Thyroid gland (tissue), 4 donors: ENCODE measurements at regions not wholly inside any gene's neighbourhood (a gene's known extent, or its start where the extent isn't known, plus 50 kb on each side); places are given as distances from the start of the nearest gene placed in this dataset.

Experiments
- POLR2A ChIP-seq, 2 donors: fragments of 450-650 bp; IDR thresholded peaks; one replicate each; pipeline ENCODE4 v1.6.1; 2017; ENCODE audit warnings: antibody characterized with exemption in 2 of 2, mild to moderate bottlenecking in 2 of 2, moderate library complexity in 1 of 2
- TF ChIP-seq, protein P1 (sequence below), 6 experiments: fragments of 200-600 bp in 3 of 6; fragments of 450-650 bp in 3 of 6; sonication (generic) in 3 of 6; IDR thresholded peaks; one replicate each; pipeline ENCODE4 v1.5.1; 2016 to 2019; ENCODE audit warnings: antibody characterized with exemption in 6 of 6, mild to moderate bottlenecking in 2 of 6, inconsistent platforms in 1 of 6, moderate library complexity in 1 of 6

- TF ChIP-seq, protein P1, sequence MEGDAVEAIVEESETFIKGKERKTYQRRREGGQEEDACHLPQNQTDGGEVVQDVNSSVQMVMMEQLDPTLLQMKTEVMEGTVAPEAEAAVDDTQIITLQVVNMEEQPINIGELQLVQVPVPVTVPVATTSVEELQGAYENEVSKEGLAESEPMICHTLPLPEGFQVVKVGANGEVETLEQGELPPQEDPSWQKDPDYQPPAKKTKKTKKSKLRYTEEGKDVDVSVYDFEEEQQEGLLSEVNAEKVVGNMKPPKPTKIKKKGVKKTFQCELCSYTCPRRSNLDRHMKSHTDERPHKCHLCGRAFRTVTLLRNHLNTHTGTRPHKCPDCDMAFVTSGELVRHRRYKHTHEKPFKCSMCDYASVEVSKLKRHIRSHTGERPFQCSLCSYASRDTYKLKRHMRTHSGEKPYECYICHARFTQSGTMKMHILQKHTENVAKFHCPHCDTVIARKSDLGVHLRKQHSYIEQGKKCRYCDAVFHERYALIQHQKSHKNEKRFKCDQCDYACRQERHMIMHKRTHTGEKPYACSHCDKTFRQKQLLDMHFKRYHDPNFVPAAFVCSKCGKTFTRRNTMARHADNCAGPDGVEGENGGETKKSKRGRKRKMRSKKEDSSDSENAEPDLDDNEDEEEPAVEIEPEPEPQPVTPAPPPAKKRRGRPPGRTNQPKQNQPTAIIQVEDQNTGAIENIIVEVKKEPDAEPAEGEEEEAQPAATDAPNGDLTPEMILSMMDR (IDR thresholded peaks at IDR 0.05) = no peak
- no peak for TF ChIP-seq POLR2A (IDR thresholded peaks at IDR 0.05)
These were observed 122.5 kb downstream of the GLUL start for GRCh38 chr1:182269097-182269496.
